Glutamatergic neuron (in vitro differentiated cells): ENCODE measurements at regions not wholly inside any gene's neighbourhood (a gene's known extent, or its start where the extent isn't known, plus 50 kb on each side); places are given as distances from the start of the nearest gene placed in this dataset.

Experiments used
- DNase-seq: peaks from one replicate; pipeline ENCODE4 v3.0.0; 2022
- H3K27ac Mint-ChIP-seq: one replicate; pipeline ENCODE4 v1.8.0; 2020; ENCODE audit warnings: mild to moderate bottlenecking, mixed read lengths, inconsistent platforms; ENCODE audit not compliant: unreplicated experiment
- H3K27me3 Mint-ChIP-seq: one replicate; pipeline ENCODE4 v1.8.0; 2020; ENCODE audit warnings: mild to moderate bottlenecking, moderate library complexity, mixed read lengths, inconsistent platforms; ENCODE audit not compliant: unreplicated experiment
- H3K36me3 Mint-ChIP-seq: one replicate; pipeline ENCODE4 v1.8.0; 2020; ENCODE audit warnings: mild to moderate bottlenecking, mixed read lengths, inconsistent platforms; ENCODE audit not compliant: unreplicated experiment
- H3K4me1 Mint-ChIP-seq: one replicate; pipeline ENCODE4 v1.8.0; 2020; ENCODE audit warnings: mild to moderate bottlenecking, low read depth, mixed read lengths, inconsistent platforms; ENCODE audit not compliant: unreplicated experiment
- H3K4me3 Mint-ChIP-seq: one replicate; pipeline ENCODE4 v1.8.0; 2020; ENCODE audit warnings: mild to moderate bottlenecking, mixed read lengths, inconsistent platforms; ENCODE audit not compliant: unreplicated experiment
- H3K9me3 Mint-ChIP-seq: one replicate; pipeline ENCODE4 v1.8.0; 2020; ENCODE audit warnings: mild to moderate bottlenecking, moderate library complexity, mixed read lengths, inconsistent platforms; ENCODE audit not compliant: unreplicated experiment
- TF ChIP-seq, protein P1 (sequence below): fragments of 200-600 bp; sonication (generic); IDR thresholded peaks from one replicate; pipeline ENCODE4 v1.5.0; 2021; ENCODE audit not compliant: partially characterized antibody, unreplicated experiment

DNA sequence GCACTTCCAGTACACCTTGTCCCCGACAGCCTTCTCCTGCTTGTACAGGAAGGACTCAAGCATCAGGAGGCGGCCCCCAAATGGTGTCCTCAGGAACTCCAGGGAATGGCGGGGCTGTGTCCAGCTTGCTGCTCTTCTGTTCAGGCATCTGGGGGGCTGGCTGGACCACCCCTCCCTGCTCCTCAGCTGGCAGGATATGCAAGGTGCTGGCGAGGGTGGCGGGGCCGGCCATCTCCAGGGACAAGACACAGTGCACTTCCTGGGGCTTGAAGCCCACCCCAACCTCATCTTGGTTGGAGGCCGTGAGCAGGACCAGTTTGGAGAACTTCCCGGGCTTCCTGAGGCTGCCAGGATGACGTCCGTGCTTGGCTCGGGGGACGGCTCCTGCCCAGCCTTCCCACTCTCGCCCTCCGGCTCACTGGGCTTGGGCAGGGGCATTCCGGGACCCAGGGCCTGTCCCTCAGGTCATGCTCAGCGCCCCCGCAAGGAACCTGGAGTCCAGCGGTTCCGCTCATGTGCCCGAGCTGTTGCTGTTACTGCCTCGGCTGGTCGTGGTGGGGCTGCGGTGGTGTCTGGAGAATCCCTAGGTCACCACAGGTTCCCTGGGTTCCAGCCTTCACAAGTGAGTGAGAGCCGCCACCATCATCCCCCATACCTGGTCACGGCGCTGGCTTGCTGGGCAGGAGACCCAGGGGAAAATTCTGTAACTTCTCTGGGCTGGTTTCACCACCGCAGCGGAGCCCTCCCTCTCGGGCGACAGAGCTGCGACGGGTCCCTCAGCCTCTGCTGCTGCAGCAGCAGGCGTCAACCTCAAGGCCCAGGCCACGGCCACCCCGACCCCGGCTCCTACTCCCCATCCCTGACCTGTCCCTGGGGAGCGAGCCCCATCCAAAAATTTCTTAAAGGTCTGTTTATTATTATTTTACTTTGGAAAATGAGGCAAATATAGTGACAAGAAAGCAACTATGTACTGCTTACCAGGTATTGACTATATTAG lies 82.8 kb upstream of the FXR1 start:
- no peaks in the 10 kb centered on the region for H3K9me3 Mint-ChIP-seq
- no peak for DNase-seq
- H3K36me3 Mint-ChIP-seq: no peaks in the 10 kb centered on the region
- no peaks in the 10 kb centered on the region for H3K4me1 Mint-ChIP-seq
- H3K4me3 Mint-ChIP-seq: no peak overlapping the region
- no peaks in the 10 kb centered on the region for H3K27me3 Mint-ChIP-seq
- TF ChIP-seq, protein P1, sequence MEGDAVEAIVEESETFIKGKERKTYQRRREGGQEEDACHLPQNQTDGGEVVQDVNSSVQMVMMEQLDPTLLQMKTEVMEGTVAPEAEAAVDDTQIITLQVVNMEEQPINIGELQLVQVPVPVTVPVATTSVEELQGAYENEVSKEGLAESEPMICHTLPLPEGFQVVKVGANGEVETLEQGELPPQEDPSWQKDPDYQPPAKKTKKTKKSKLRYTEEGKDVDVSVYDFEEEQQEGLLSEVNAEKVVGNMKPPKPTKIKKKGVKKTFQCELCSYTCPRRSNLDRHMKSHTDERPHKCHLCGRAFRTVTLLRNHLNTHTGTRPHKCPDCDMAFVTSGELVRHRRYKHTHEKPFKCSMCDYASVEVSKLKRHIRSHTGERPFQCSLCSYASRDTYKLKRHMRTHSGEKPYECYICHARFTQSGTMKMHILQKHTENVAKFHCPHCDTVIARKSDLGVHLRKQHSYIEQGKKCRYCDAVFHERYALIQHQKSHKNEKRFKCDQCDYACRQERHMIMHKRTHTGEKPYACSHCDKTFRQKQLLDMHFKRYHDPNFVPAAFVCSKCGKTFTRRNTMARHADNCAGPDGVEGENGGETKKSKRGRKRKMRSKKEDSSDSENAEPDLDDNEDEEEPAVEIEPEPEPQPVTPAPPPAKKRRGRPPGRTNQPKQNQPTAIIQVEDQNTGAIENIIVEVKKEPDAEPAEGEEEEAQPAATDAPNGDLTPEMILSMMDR: no peak
- H3K27ac Mint-ChIP-seq: no peak overlapping the region

DNA sequence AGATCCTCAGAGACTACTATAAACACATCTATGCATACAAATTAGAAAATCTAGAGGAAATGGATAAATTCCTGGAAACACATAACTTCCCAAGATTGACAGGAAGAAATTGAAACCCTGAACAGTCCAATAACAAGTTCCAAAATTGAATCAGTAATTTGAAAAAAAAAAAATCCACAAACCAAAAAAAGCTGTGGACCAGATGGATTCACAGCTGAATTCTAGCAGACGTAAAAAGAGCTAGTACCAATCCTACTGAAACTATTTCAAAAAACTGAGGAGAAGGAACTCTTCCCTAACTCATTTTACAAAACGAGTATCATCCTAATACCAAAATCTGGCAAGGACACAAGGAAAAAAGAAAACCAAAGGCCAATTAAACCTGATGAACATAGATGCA lies 77.0 kb upstream of the FXR1 start:
- TF ChIP-seq, protein P1: no peak
- no peak for DNase-seq
- no peaks in the 10 kb centered on the region for H3K36me3 Mint-ChIP-seq
- H3K9me3 Mint-ChIP-seq: no peaks in the 10 kb centered on the region
- no peak overlapping the region for H3K27ac Mint-ChIP-seq
- H3K4me3 Mint-ChIP-seq: no peak overlapping the region
- H3K27me3 Mint-ChIP-seq: no peaks in the 10 kb centered on the region
- no peaks in the 10 kb centered on the region for H3K4me1 Mint-ChIP-seq

DNA sequence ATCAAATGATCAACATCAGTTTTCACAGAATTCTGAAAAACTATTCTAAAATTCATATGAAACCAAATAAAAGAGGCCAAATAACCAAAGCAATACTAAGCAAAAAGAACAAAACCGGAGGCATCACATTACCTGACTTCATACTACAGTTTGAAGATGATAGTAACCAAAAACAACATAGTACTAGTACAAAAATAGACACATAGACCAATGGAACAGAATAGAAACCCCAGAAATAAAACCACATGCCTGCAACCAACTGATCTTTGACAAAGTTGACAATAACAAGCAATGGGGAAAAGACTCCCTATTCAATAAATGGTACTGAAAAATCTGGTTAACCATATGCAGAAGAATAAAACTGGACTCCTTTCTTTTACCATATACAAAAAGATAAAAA lies 75.7 kb upstream of the FXR1 start:
- Mint-ChIP-seq H3K9me3 (no peaks in the 10 kb centered on the region), H3K27me3 (no peaks in the 10 kb centered on the region), H3K27ac (no peak overlapping the region), H3K4me1 (no peaks in the 10 kb centered on the region), H3K4me3 (no peak overlapping the region), H3K36me3 (no peaks in the 10 kb centered on the region)
- TF ChIP-seq, protein P1: no peak
- DNase-seq: no peak

DNA sequence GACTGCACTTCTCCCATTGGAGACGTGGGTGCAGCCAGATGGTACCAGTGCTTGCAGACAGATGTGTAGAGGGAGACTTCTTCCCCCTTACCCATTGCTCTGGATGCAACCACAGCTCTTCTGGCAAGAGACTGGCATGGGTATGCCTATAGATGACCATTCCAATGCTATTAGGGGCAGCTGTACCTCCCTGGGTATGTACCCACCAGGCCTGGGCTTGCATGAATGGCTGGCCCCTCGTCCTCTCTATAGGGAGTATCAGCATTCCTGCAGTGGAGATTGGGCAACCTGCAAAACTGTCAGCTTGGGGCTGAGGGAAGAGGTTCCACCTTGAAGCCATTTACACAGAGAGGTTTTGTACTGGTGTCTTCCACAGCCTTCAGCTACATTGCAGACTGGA lies 57.6 kb upstream of the FXR1 start:
- TF ChIP-seq, protein P1: no peak
- no peaks in the 10 kb centered on the region for H3K4me1 Mint-ChIP-seq
- peaks cover 2% of the 10 kb centered on the region for H3K9me3 Mint-ChIP-seq
- no peaks in the 10 kb centered on the region for H3K27me3 Mint-ChIP-seq
- H3K4me3 Mint-ChIP-seq: no peak overlapping the region
- no peak for DNase-seq
- H3K27ac Mint-ChIP-seq: no peak overlapping the region
- H3K36me3 Mint-ChIP-seq: no peaks in the 10 kb centered on the region

DNA sequence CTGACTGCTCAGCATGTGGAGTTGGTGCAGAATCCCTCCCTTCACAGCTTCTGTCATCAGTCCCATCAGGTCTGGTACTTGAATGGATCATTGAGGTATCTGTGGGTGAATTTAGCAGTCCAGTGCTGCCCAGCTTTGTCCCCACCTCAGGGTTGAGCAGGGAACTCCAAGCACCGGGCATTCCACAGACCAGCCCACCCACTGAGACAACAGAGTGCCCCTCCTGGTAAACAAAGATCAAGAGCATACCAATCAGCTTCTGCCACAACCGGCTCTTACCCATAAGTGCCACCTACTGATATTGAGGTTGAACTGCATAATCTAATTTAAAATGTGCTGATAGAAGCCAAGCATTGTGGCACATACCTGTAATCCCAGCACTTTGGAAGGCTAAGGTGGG lies 57.1 kb upstream of the FXR1 start:
- DNase-seq: no peak
- no peaks in the 10 kb centered on the region for H3K27me3 Mint-ChIP-seq
- H3K4me1 Mint-ChIP-seq: no peaks in the 10 kb centered on the region
- no peak overlapping the region for H3K27ac Mint-ChIP-seq
- TF ChIP-seq, protein P1: peak; percentile 15
- no peaks in the 10 kb centered on the region for H3K36me3 Mint-ChIP-seq
- H3K4me3 Mint-ChIP-seq: no peak overlapping the region
- peaks cover 2% of the 10 kb centered on the region for H3K9me3 Mint-ChIP-seq
